Upper lobe of right lung (tissue), 1 donor: ENCODE measurements at regions not wholly inside any gene's neighbourhood (a gene's known extent, or its start where the extent isn't known, plus 50 kb on each side); places are given as distances from the start of the nearest gene placed in this dataset.

Experiments used
- ATAC-seq: fragments of 200-7000 bp; cut with Tn5 transposase; one replicate; pipeline ENCODE4 v1.9.1; 2020; ENCODE audit warnings: mild to moderate bottlenecking, moderate library complexity
- DNase-seq: peaks from one replicate; pipeline ENCODE4 v3.0.0-alpha.2; 2020
- H3K27ac ChIP-seq: fragments of 200-600 bp; one replicate; pipeline ENCODE4 v1.8.0; 2022
- H3K27me3 ChIP-seq: fragments of 200-600 bp; one replicate; pipeline ENCODE4 v1.8.0; 2022; ENCODE audit warnings: mild to moderate bottlenecking
- H3K36me3 ChIP-seq: fragments of 200-600 bp; one replicate; pipeline ENCODE4 v1.8.0; 2022
- H3K4me1 ChIP-seq: fragments of 200-600 bp; one replicate; pipeline ENCODE4 v1.8.0; 2022
- H3K4me3 ChIP-seq: fragments of 200-600 bp; one replicate; pipeline ENCODE4 v1.8.0; 2022; ENCODE audit warnings: mild to moderate bottlenecking
- H3K9me3 ChIP-seq: fragments of 200-600 bp; one replicate; pipeline ENCODE4 v1.8.0; 2022
- CTCF ChIP-seq: fragments of 200-600 bp; IDR thresholded peaks from one replicate; pipeline ENCODE4 v1.8.0; 2022; ENCODE audit warnings: antibody characterized with exemption
- intact Hi-C: fragments of 100-400 bp; cut with DNase I; formaldehyde crosslinking; loops from one replicate; pipeline ENCODE4 v1.11.0; 2022
- donor health status: DM: no; HTN: yes; CAD: no; lungs with severe emphysema.

GRCh38 chr4:103375278-103375677 is 177.1 kb upstream of the CENPE start:
- Histone ChIP-seq H3K4me3 (no peak overlapping the region), H3K9me3 (no peaks in the 10 kb centered on the region), H3K4me1 (no peaks in the 10 kb centered on the region), H3K27ac (no peak overlapping the region), H3K36me3 (no peaks in the 10 kb centered on the region), H3K27me3 (no peaks in the 10 kb centered on the region)
- TF ChIP-seq CTCF: no peak
- DNase-seq: no peak
- intact Hi-C loops: no loop called here
- ATAC-seq: no peak

GRCh38 chr4:103374758-103375157 is 176.6 kb upstream of the CENPE start:
- Histone ChIP-seq H3K36me3 (no peaks in the 10 kb centered on the region), H3K27me3 (no peaks in the 10 kb centered on the region), H3K4me1 (no peaks in the 10 kb centered on the region), H3K27ac (no peak overlapping the region), H3K4me3 (no peak overlapping the region), H3K9me3 (no peaks in the 10 kb centered on the region)
- ATAC-seq (no peak), DNase-seq (no peak)
- no peak for TF ChIP-seq CTCF
- intact Hi-C loops: no loop called here

- Histone ChIP-seq H3K4me3 (no peak overlapping the region), H3K9me3 (no peaks in the 10 kb centered on the region), H3K4me1 (no peaks in the 10 kb centered on the region), H3K27me3 (no peaks in the 10 kb centered on the region), H3K27ac (no peak overlapping the region), H3K36me3 (no peaks in the 10 kb centered on the region)
- no peak for TF ChIP-seq CTCF
- DNase-seq: no peak
- no peak for ATAC-seq
- intact Hi-C loops: no loop called here
Measured at GRCh38 chr4:103374306-103374705, 176.2 kb upstream of the CENPE start.

- H3K36me3 ChIP-seq: no peaks in the 10 kb centered on the region
- no peaks in the 10 kb centered on the region for H3K27me3 ChIP-seq
- intact Hi-C loops: no loop called here
- no peaks in the 10 kb centered on the region for H3K9me3 ChIP-seq
- TF ChIP-seq CTCF: no peak
- ATAC-seq: no peak
- no peak overlapping the region for H3K27ac ChIP-seq
- H3K4me1 ChIP-seq: no peaks in the 10 kb centered on the region
- H3K4me3 ChIP-seq: no peak overlapping the region
- DNase-seq: no peak
Measured at GRCh38 chr4:103372002-103372558, 173.9 kb upstream of the CENPE start.

- Histone ChIP-seq H3K36me3 (no peaks in the 10 kb centered on the region), H3K4me1 (no peaks in the 10 kb centered on the region), H3K27ac (no peak overlapping the region), H3K27me3 (no peaks in the 10 kb centered on the region), H3K4me3 (no peak overlapping the region), H3K9me3 (no peaks in the 10 kb centered on the region)
- ATAC-seq (no peak), DNase-seq (no peak)
- no peak for TF ChIP-seq CTCF
- intact Hi-C loops: no loop called here
Measured at GRCh38 chr4:103370336-103370735, 172.2 kb upstream of the CENPE start.

GRCh38 chr4:103365285-103365684 is 167.1 kb upstream of the CENPE start:
- Histone ChIP-seq H3K27ac (no peak overlapping the region), H3K27me3 (no peaks in the 10 kb centered on the region), H3K4me3 (no peak overlapping the region), H3K9me3 (no peaks in the 10 kb centered on the region), H3K36me3 (no peaks in the 10 kb centered on the region), H3K4me1 (no peaks in the 10 kb centered on the region)
- DNase-seq (no peak), ATAC-seq (no peak)
- intact Hi-C loops: no loop called here
- TF ChIP-seq CTCF: no peak
